ENCODE measurements at regions not wholly inside any gene's neighbourhood (a gene's known extent, or its start where the extent isn't known, plus 50 kb on each side); places are given as distances from the start of the nearest gene placed in this dataset.

DNA sequence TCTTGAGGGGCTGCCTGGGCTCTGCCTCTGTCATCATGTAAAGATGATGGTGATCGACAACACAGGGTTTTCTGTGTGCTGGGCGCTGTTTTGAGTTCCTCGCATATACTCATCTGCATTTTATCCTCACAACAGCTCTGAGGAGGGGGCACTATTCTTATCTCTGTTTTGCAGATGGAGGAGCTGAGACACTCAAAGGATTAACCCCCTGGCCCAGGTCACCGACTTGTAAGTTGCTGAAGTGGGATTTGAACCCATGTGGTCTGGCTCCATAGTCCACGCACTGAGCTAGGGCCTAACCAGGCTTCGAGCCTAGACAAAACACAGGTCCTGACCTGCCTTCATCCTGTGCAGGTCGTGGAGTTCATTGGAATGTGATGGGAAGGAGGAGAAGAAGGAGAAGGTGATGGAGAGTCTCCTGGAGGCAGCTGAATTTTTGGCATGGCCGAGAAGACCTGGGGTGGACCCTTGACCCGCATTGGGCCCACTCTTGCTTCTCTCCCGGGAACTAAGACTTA lies 140.0 kb downstream of the ASCL4 start:
- H3K9me3 ChIP-seq = no peaks in the 10 kb centered on the region
- no peaks in the 10 kb centered on the region for H3K36me3 ChIP-seq
- 73% methylated on average over 10 of the region's 10 CpGs for WGBS
- H3K4me1 ChIP-seq (replicated peaks) = no peaks in the 10 kb centered on the region
- H3K4me3 ChIP-seq = no peak overlapping the region
- no peak for DNase-seq (ENCODE audit: low spot score)
- TF ChIP-seq CTCF (IDR thresholded peaks at IDR 0.05) (no peak), POLR2AphosphoS5 (IDR thresholded peaks at IDR 0.05) (no peak), POLR2A (IDR thresholded peaks at IDR 0.05) (no peak)
- intact Hi-C loops (cut with DNase I) = no loop called here
- no peak overlapping the region for H3K27ac ChIP-seq
- H3K27me3 ChIP-seq (replicated peaks; ENCODE audit: insufficient read depth) = no peaks in the 10 kb centered on the region

- intact Hi-C loops (cut with DNase I) = loop anchor here (5.0 kb wide), 1 partner anchor 594 kb away; no protein-coding TSS in a partner anchor
- Histone ChIP-seq H3K9me3 (no peaks in the 10 kb centered on the region), H3K27me3 (replicated peaks; ENCODE audit: insufficient read depth) (no peaks in the 10 kb centered on the region), H3K4me3 (no peak overlapping the region), H3K36me3 (no peaks in the 10 kb centered on the region), H3K4me1 (replicated peaks) (no peaks in the 10 kb centered on the region), H3K27ac (no peak overlapping the region)
- TF ChIP-seq CTCF (IDR thresholded peaks at IDR 0.05) (peak in 3 of 4 experiments; percentile 26 to 69 (median 62)), POLR2A (IDR thresholded peaks at IDR 0.05) (no peak), POLR2AphosphoS5 (IDR thresholded peaks at IDR 0.05) (no peak)
- WGBS = 18% methylated on average over 8 of the region's 8 CpGs
- DNase-seq (ENCODE audit: low spot score) = no peak
These were observed 143.7 kb downstream of the ASCL4 start for GRCh38 chr12:107917912-107918800.

DNA sequence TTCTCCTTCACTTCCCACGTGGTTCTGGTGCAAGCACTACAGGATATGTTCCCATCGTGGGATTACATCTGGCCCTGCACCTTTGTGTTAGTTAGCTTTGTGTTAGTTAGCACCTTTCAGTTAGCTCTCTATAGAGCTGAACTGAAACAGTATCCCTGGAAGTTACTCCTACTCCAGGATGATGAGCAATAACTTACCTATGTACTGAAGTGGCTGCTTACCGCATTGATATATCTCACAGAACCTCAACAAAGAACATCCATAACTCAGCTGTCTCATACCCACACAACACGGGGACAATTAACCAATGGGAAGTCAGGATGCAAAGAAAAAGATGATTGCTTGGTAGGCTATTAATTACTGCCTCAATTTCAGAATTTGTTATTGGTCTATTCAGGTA lies 146.6 kb downstream of the ASCL4 start:
- H3K4me1 ChIP-seq (replicated peaks) = no peaks in the 10 kb centered on the region
- no peak overlapping the region for H3K4me3 ChIP-seq
- no peaks in the 10 kb centered on the region for H3K9me3 ChIP-seq
- H3K27ac ChIP-seq = no peak overlapping the region
- H3K27me3 ChIP-seq (replicated peaks; ENCODE audit: insufficient read depth) = no peaks in the 10 kb centered on the region
- intact Hi-C loops (cut with DNase I) = no loop called here
- WGBS = 59% methylated on average over 4 of the region's 4 CpGs
- no peak for DNase-seq (ENCODE audit: low spot score)
- no peaks in the 10 kb centered on the region for H3K36me3 ChIP-seq
- TF ChIP-seq CTCF (IDR thresholded peaks at IDR 0.05) (no peak), POLR2AphosphoS5 (IDR thresholded peaks at IDR 0.05) (no peak), POLR2A (IDR thresholded peaks at IDR 0.05) (no peak)

- no peak for DNase-seq (ENCODE audit: low spot score)
- no peak overlapping the region for H3K27ac ChIP-seq
- H3K4me3 ChIP-seq = no peak overlapping the region
- 88% methylated on average over 3 of the region's 3 CpGs for WGBS
- H3K4me1 ChIP-seq (replicated peaks) = no peaks in the 10 kb centered on the region
- no peaks in the 10 kb centered on the region for H3K9me3 ChIP-seq
- TF ChIP-seq POLR2A (IDR thresholded peaks at IDR 0.05) (no peak), POLR2AphosphoS5 (IDR thresholded peaks at IDR 0.05) (no peak), CTCF (IDR thresholded peaks at IDR 0.05) (no peak)
- no peaks in the 10 kb centered on the region for H3K36me3 ChIP-seq
- no peaks in the 10 kb centered on the region for H3K27me3 ChIP-seq (replicated peaks; ENCODE audit: insufficient read depth)
- intact Hi-C loops (cut with DNase I) = no loop called here
These were observed 150.6 kb downstream of the ASCL4 start for GRCh38 chr12:107925125-107925524.

- no peaks in the 10 kb centered on the region for H3K9me3 ChIP-seq
- TF ChIP-seq CTCF (IDR thresholded peaks at IDR 0.05) (peak in 1 of 4 experiments; percentile 29), POLR2A (IDR thresholded peaks at IDR 0.05) (no peak), POLR2AphosphoS5 (IDR thresholded peaks at IDR 0.05) (no peak)
- no peak overlapping the region for H3K27ac ChIP-seq
- no peak overlapping the region for H3K4me3 ChIP-seq
- intact Hi-C loops (cut with DNase I) = no loop called here
- DNase-seq (ENCODE audit: low spot score) = no peak
- H3K27me3 ChIP-seq (replicated peaks; ENCODE audit: insufficient read depth) = no peaks in the 10 kb centered on the region
- H3K4me1 ChIP-seq (replicated peaks) = no peaks in the 10 kb centered on the region
- WGBS = 33% methylated on average over 12 of the region's 12 CpGs
- no peaks in the 10 kb centered on the region for H3K36me3 ChIP-seq
These were observed 154.9 kb downstream of the ASCL4 start for GRCh38 chr12:107929436-107929835.
